ENCODE measurements at regions not wholly inside any gene's neighbourhood (a gene's known extent, or its start where the extent isn't known, plus 50 kb on each side); places are given as distances from the start of the nearest gene placed in this dataset.

DNA sequence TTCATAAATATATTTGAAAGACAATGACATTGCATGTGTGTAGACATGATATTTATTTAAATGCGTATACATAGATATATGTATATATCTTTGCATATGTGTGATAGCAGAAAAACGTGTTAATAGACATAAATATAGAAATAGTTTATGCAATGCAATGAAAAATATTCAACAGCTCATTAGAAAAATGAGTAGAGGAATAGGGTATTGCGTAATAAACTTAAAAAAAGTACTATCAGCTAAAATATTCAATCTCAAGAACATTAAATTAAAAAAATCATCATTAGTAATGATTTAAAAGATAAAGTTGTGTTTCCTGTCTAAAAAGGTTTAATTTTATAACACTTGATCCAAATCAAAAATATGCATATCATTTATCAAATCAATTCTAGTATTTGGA, 2101.5 kb upstream of the TENM3 start:
- POLR2A ChIA-PET = no interaction called here
- H3K4me3 ChIP-seq (replicated peaks in 1 of 2; ENCODE audit: low read depth in 1 of 2, low read length in 2 of 2) = no peak overlapping the region
- no peaks in the 10 kb centered on the region for H3K9me3 ChIP-seq (ENCODE audit: control insufficient read depth in 1 of 2, insufficient read depth in 1 of 2, low read depth in 1 of 2, low read length in 2 of 2)
- no TSS peak for BruUV-seq (replicated peaks)
- CTCF ChIA-PET = no interaction called here
- H3K9me2 ChIP-seq (ENCODE audit: insufficient read depth) = no peaks in the 10 kb centered on the region
- H3K36me3 ChIP-seq (ENCODE audit: control insufficient read depth in 1 of 2, insufficient read depth in 2 of 2, low read length in 2 of 2) = no peaks in the 10 kb centered on the region
- no peaks in the 10 kb centered on the region for H4K20me1 ChIP-seq (ENCODE audit: insufficient read depth)
- TF ChIP-seq JUND (IDR thresholded peaks at IDR 0.05) (no peak), YY1 (IDR thresholded peaks at IDR 0.05; ENCODE audit: extremely low read depth, insufficient replicate concordance, low read depth, low read length) (no peak), ELF1 (IDR thresholded peaks at IDR 0.05; ENCODE audit: borderline replicate concordance, low read depth) (no peak), MAX (IDR thresholded peaks at IDR 0.05) (no peak), TCF7L2 (IDR thresholded peaks at IDR 0.05; ENCODE audit: borderline replicate concordance, extremely low read depth, insufficient read depth, insufficient read length) (no peak), FOSL1 (IDR thresholded peaks at IDR 0.05; ENCODE audit: low read depth) (no peak), EZH2phosphoT487 (IDR thresholded peaks at IDR 0.05; ENCODE audit: borderline replicate concordance) (no peak)
- intact Hi-C loops (cut with micrococcal nuclease) = no loop called here
- no peaks in the 10 kb centered on the region for H3K4me1 ChIP-seq (ENCODE audit: control insufficient read depth in 1 of 2, insufficient read depth in 2 of 2, low read length in 2 of 2)
- H3K9ac ChIP-seq (ENCODE audit: low read length) = no peak overlapping the region
- RAD21 ChIA-PET (ENCODE audit: low non-redundant PET in 1 of 2, low total read pairs in 2 of 2, uncharacterized antibody in 2 of 2, unreplicated experiment in 2 of 2) = no interaction called here
- DNase-seq (ENCODE audit: low read depth, low spot score) (no peak), ATAC-seq (no peak)
- no peak overlapping the region for H3K4me2 ChIP-seq (ENCODE audit: low read length)
- no peak overlapping the region for H2AFZ ChIP-seq (ENCODE audit: low read depth, low read length, poor library complexity, severe bottlenecking)
- H3K27me3 ChIP-seq (ENCODE audit: insufficient read depth, low read length) = no peaks in the 10 kb centered on the region
- no peak overlapping the region for H3K27ac ChIP-seq (ENCODE audit: low read depth, low read length)
- no peaks in the 10 kb centered on the region for H3K79me2 ChIP-seq (ENCODE audit: insufficient read depth, low read length)

DNA sequence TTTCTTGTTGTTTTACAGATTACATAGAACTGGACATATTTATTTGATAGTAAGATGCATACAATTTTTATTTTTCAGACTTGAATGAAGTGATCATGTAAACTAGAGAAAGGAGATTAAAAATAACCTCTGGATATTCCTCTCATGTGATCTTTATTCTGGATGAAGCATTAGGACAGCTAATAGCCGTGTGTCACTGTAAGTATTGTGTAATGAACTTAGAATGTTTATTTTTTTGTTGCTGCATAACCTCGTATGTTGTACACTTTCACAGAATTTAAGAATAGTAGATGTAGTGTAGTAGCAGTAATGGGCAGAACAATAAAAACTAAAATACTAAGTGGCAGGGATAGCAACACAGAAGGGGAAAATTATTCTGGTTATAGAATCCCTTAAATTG, 2094.5 kb upstream of the TENM3 start:
- Histone ChIP-seq H3K79me2 (ENCODE audit: insufficient read depth, low read length) (no peaks in the 10 kb centered on the region), H2AFZ (ENCODE audit: low read depth, low read length, poor library complexity, severe bottlenecking) (no peak overlapping the region), H3K9ac (ENCODE audit: low read length) (no peak overlapping the region), H3K36me3 (ENCODE audit: control insufficient read depth in 1 of 2, insufficient read depth in 2 of 2, low read length in 2 of 2) (no peaks in the 10 kb centered on the region), H3K27ac (ENCODE audit: low read depth, low read length) (no peak overlapping the region), H3K4me1 (ENCODE audit: control insufficient read depth in 1 of 2, insufficient read depth in 2 of 2, low read length in 2 of 2) (no peaks in the 10 kb centered on the region), H3K4me2 (ENCODE audit: low read length) (no peak overlapping the region), H3K9me2 (ENCODE audit: insufficient read depth) (no peaks in the 10 kb centered on the region), H4K20me1 (ENCODE audit: insufficient read depth) (no peaks in the 10 kb centered on the region), H3K9me3 (ENCODE audit: control insufficient read depth in 1 of 2, insufficient read depth in 1 of 2, low read depth in 1 of 2, low read length in 2 of 2) (no peaks in the 10 kb centered on the region), H3K4me3 (replicated peaks in 1 of 2; ENCODE audit: low read depth in 1 of 2, low read length in 2 of 2) (no peak overlapping the region), H3K27me3 (ENCODE audit: insufficient read depth, low read length) (no peaks in the 10 kb centered on the region)
- POLR2A ChIA-PET = no interaction called here
- ATAC-seq = no peak
- no TSS peak for BruUV-seq (replicated peaks)
- intact Hi-C loops (cut with micrococcal nuclease) = no loop called here
- no peak for DNase-seq (ENCODE audit: low read depth, low spot score)
- CTCF ChIA-PET = no interaction called here
- RAD21 ChIA-PET (ENCODE audit: low non-redundant PET in 1 of 2, low total read pairs in 2 of 2, uncharacterized antibody in 2 of 2, unreplicated experiment in 2 of 2) = no interaction called here
- TF ChIP-seq REST (IDR thresholded peaks at IDR 0.05; ENCODE audit: low read depth) (no peak), ATF3 (IDR thresholded peaks at IDR 0.05) (no peak), YY1 (IDR thresholded peaks at IDR 0.05; ENCODE audit: extremely low read depth, insufficient replicate concordance, low read depth, low read length) (no peak)

All from HCT116 (cell line).